ENCODE measurements at regions not wholly inside any gene's neighbourhood (a gene's known extent, or its start where the extent isn't known, plus 50 kb on each side); places are given as distances from the start of the nearest gene placed in this dataset.
"Not testable (repeated sequence)": the region's sequence is repeated elsewhere in the genome, so short reads cannot be mapped to it uniquely, and the experiment has no call there.

DNA sequence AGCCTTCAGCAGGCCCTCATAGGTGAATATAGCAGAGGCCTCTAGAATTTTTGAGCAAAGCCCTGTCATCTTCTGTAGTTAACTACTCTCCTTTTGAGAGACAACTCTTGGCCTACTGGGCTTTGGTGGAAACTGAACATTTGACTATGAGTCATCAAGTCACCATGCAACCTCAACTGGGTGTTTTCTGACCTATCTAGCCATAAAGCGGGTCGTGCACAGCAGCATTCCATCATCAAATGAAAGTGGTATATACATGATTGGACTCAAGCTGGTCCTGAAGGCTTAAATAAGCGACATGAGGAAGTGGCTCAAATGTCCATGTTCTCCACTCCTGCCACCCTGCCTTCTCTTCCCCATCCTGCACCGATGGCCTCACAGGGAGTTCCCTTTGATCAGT, 1115.5 kb downstream of the TAF11L14 start:
- DNase-seq: no peak

DNA sequence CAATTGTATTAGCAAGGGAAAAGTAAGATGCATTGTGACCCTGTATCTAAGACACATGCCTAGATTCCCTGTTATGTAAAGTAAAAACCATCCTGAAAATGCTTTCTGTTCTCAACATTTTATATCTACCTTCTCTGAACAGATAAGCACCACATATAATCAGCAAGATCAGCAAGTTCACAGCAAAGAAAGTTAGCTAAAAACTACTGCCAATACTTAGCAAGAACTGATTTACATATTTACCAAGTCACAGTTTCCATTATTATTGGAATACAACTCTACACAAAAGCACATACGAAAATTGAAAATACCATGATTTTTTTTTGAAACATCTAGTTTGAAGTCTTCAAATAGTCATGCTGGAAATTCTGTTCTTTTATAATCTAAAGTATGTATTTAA, 1118.1 kb downstream of the TAF11L14 start:
- DNase-seq: no peak

DNA sequence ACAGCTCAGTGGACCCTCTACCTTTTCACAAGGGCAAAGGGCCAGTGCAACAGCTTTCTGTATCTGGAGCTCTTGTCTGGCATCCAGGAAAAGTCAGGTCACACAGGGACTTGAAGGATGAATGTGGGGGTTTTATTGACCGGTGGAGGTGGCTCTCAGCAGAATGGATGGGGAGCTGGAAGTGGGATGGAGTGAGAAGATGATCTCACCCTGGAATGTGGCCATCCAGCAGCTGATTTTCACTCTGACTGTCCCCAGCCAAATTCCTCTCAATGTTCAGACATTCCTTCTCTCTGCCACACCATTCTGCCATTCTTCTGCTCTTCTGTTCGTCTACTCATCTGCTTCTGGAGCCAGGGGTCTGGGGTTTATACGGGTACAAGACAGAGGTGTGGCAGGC, 1119.9 kb downstream of the TAF11L14 start:
- DNase-seq: no peak

DNA sequence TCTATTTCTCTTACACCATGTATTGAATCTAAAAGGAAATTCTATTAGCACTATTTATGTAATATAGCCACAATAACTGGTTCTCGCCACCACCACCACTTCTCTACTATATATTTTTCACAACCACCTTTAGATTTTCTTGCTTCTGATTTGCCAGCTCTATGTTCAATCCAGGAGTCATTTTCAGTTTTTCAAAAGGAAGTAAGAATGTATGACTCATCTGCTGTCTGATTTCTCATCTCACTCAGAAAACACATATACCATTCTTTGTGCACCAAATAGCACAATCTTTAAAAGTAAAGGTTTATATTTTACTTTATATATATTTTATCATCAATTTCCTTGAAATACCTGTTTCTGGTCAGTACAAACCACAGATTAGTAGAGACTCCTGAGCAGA, 1127.5 kb downstream of the TAF11L14 start:
- no peak for DNase-seq

DNA sequence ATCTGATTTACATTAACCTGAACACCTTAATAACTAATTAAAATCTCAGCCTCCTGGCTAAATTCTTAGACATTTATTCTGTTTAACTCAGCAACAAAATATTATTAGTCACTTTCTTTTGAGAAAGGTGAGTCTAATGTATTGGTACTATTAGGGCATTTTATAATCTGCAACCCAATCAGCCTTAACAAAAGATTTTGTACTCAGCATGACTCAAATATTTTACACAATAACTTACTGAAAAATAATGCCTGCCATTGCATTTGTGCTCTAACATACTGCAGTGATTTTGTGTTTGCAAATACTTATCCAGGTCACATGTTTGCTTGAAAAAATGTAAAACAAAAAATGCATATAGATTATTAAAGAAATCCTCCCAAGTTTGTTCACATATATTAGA, 1129.9 kb downstream of the TAF11L14 start:
- DNase-seq: no peak

DNA sequence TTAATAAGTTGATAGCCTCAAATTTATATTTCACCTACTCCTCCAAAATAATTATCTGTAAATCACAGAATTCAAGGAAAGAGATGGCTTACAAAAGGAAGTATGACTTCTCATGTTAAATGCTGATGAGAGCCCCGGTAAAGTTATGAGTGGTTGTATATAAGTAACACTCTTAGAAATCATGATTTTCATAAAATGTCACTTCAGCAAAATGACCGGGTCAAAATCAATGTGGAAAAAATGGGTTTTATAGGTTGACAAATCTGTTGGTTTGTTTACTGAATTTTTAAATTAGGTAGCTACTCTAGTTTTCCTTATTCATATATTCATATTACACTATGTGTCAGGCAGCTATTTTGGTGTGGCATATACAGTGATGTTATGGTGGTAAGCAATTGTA, 1131.0 kb downstream of the TAF11L14 start:
- DNase-seq: no peak

DNA sequence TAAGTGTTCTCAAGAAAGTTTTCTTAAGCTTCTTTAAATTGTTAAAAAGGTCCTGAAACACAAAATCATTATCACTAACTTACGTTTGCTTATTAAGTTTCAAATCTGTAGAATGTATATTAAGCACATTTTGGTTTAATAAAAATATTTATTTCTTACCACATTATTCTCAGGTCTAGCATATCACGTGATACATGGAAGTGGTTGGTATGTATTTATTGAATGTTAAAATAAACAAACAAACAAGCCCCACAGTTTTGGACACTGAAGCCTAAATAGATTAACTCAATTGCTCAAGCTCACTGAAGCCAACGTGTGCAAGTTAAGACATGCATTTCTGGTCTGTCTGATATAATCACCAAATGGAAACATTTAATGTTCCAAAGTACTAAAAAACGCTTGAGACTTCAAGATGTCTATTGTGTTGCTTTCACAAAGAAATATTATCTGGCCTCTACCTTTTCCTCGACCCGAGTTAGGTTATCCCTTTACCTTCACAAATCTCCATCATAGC, 1136.9 kb downstream of the TAF11L14 start:
- DNase-seq: no peak

DNA sequence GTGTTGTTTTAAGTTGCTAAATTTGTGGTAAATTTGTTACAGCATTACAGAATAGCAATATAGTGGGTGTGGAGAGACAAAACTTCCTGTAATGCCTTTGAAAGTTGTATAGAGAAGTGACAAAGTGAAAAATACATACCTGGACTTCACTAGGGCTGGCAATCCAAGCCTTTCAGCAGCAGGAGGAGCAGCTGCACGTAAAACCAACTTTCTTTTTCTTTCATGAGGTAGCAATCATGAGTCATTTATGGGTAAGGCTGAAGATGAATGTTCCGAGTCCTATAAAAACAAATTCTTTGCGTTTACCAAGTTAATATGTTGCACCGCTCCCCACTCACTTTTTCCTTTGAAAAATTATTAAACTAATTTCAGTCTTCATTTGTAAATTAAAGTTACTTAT, 1138.2 kb downstream of the TAF11L14 start:
- no peak for DNase-seq

DNA sequence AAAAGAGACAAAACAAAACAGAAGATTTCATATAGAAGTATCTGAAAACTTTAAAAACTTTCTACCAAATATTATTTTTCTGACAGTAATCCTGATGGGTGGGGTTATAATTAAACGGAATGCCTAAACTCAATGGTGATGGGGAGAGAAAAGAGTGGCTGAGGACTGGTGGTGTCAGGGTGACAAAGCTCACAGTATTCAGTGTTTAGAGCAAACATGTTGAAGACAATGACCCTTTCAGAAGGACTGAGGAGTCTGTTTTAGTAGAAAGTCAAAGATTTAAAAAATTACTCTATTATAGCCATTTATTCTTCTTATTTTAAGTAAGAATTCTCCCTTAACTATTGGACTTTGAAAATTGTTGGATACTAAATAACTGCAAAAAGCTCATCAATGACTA, 1144.0 kb downstream of the TAF11L14 start:
- DNase-seq: no peak

DNA sequence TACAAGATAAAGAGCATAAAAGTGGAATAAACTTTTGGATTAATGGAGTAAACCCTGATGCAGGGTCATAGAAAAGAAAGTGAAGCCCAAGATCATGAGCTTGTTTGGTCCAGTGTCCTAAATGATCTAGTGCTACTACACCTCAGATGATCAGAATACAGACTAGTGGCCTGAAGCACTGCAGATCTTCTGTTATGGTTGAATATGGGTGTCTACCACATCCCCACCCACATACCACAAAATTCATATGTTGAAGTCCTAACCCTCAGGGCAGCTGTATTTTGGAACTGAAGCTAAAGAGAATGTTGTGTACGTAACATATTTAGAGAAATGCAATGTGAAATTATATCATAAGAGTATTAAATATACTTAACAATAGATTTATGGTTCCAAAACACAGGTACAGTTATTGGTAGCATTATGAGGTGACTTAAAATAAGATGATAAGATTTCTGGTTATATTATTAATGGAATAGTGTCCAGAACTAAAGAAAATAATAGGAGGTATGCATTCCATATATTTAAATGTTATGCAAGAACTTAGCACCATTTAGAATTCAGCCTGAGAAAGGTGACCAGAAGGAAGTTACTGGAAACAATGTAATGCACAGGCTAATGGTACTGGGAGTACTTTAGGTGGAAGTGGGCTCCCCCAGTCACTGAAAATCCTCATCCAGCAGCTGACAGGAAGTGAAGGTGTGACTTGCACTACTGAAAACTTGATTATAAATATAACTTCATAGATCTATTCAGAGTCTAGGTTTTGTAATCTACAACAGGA, 1155.1 kb downstream of the TAF11L14 start:
- no peak for DNase-seq

DNA sequence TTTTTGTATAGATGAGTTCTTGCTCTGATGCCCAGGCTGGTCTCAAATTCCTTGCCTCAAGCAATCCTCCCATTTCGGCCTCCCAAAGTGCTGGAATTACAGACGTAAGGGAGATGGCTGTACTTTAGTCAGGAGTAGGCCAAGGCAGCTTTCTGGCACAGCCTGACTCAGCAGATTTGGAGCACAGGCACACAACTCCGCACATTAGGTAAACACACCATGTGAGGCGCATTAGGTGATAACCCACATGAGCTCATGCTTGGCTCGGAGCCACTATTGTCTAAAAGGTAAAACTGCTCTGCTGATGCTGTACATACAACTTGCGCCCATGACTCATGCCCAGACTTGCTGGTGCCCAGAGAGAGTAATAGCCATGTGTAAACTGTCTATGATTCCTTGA, 1157.9 kb downstream of the TAF11L14 start:
- DNase-seq: no peak

DNA sequence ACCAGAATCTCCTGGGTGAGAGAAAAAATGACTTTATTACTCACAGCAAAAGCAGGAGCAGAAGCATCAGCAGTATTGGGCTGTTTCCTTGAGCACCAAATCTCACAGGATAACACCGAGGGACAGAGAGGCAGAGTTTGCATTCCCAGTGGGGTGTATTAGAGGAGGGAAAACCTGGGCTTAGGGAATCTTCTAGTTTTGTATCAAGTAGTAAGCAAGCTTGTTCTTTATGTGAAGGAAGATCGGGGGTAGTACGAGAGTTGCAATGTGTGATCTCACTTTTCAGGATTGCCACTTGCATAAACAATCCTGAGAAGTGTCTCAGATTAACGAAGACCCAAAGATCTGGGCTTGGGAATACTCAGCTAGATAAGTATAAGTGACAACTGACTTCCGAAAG, 1163.0 kb downstream of the TAF11L14 start:
- DNase-seq: no peak

DNA sequence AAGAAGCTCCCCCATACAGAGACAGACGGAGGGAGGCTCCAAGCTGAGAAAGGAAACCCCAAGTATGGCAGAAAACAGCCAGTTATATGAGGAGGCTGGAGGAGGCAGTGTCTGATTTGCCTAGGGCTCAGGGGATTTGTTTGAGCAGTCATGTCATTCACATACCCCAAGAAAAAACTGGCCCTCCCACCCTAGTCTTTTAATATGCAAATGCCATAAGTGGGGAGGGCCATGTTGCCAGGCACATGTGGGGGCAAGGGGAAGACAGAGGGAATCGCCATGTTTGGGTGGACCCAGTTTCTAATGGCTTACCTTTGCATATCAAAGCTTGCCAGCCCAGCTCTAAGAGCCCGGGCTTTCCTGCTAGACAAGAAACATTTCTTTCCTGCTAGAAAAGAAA, 1163.8 kb downstream of the TAF11L14 start:
- DNase-seq: no peak

DNA sequence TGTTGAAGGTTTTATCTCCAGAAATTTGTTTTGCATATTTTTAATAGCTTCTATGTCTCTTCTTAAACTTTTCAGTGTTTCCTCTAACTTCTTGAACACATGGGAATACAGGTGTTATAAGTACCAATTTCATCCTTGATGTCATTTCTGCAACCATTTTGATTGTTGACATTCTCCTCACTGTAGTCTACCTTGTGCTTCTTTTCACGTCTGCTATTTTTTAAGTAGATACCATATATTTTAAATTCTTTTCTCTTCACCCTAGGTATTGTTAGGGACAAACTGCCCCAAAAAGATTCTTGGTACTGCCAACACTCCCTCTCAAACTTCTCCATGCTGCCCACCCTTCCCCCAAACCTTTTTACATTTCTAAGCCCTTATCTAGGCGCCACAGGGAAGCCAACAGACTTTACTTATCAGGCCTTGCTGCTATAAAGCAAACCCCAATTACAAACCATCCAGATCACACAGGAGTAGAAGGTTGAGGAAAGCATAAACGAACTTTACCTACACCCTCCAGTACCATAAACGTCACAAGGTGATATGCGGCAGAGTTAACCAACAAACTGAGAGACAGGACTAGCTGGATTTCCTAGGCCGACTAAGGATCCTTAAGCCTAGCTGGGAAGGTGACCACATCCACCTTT, 1165.3 kb downstream of the TAF11L14 start:
- no peak for DNase-seq

DNA sequence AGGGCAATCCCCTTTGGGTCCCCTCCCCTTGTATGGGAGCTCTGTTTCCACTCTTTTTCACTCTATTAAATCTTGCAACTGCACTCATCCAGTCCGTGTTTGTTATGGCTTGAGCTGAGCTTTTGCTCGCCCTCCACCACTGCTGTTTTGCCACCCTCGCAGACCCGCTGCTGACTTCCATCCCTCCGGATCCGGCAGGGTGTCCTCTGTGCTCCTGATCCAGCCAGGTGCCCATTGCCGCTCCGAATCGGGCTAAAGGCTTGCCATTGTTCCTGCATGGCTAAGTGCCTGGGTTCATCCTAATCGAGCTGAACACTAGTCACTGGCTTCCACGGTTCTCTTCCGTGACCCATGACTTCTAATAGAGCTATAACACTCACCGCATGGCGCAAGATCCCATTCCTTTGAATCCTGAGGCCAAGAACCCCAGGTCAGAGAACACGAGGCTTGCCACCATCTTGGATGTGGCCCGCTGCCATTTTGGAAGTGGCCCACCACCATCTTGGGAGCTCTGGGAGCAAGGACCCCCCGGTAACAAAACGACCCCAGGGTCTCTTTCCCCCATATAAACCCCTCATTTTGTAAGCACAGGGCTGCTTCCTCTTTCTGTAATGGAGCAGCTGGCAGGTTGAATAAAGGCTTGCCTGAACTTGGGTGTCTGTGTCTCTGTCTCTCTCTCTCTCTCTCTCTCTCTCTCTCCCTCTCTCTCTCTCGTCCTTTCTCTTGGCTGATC, 1166.2 kb downstream of the TAF11L14 start:
- no peak for DNase-seq

DNA sequence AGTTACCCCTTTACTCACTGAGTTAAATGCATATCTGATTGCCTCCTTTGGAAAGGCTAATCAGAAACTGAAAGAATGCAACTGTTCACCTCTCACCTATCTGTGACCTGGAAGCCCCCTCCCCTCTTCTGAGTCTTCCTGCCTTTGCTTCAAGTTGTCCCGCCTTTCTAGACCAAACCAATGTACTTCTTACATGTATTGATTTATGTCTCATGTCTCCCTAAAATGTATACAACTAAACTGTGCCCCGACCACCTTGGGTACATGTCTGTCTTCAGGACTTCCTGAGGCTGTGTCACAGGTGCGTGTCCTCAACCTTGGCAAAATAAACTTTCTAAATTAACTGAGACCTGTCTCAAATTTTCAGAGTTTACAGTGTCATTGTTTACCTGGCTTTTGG, 1167.2 kb downstream of the TAF11L14 start:
- DNase-seq: not testable (repeated sequence)

DNA sequence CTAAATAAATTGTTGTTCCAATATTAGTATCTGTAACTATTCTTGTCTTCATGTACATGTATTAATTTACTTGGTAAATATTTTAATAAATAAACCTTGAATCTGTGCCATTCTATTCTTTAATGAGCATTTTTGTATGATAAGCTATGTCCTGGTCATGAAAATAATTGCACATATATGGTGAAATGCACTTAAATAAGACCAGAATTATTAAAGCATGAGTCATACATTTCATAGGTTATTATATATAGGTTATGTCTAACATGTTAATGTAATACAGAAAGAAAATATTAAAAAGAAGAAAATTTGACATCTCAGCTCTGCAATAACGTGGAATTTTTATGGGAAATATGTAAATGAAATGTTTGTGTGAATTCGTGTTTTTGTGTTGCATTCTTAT, 1168.1 kb downstream of the TAF11L14 start:
- no peak for DNase-seq

DNA sequence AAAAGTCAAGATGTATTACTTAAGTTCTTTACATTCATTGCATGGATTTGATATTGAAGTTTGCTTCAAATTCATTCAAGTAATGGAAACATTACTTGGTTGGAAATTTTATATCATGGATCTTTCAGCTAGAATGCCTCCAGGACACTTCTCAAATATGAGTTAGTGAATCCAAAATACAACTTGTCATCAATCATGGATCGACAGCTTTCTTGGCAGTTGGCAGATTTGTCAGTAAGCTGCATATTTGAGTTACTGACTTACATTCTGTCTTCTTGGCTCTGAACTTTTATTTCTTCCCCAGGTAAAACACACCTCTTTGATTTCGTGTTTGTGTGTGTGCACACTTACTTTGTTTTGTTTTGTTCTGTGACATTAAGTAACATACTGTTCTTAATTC, 1171.1 kb downstream of the TAF11L14 start:
- DNase-seq: no peak

DNA sequence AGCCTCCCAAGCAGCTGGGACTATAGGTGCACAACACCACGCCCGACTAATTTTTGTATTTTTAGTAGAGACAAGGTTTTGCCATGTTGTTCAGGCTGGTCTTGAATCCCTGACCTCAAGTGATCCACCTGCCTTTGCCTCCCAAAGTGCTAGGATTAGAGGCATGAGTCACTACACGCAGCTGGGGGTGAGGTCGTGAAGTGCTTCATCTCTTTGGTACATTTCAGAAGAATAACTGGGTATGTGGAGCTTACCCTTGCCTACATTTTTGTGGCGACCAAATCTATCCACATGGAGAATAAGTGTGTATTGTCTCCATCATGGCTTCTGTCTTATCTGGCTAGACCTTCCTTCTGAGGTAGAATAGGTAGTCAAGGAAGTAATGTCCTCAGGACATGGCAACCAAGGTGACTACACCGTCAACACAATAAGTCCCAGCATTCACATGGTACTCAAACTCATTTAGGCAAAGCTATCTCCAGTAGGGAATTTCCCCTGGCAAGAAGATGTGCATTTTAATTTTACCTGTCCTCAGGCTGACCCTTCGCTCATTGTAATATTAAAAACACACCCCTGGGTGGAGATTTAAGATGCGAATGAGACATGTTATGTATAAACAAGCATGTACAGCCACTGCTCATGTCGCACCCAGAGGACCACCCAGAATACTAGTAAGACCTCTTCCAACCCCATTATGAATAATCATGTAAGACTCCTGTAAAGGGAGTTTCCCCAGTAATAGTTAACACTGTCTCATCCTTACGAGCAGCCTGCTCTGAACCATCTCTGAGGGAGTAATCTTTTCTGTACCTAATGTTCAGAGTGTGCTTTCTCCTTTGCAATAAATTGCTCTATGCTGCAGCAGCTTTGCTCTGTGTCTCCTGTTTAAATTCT, 1173.2 kb downstream of the TAF11L14 start:
- DNase-seq: no peak

DNA sequence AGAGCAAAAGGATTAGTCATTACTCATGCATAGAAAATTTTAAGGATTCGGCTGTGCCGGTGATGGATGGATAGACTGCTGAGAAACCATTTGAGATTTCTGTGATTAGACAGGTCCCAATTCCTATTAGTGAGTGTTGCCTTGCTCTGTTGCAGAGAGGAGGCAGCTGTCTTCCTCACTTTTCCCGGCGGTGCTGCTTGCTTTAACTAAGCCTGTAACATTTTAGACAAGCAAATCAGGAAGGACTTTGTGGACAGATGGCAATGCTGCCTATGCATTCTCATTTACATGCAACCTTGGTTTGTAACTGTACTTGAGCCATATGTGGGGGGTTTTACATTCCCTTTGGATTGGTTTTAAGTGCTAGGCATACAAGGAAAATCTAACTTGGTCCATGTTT, 1176.3 kb downstream of the CDH18 start:
- DNase-seq: no peak

DNA sequence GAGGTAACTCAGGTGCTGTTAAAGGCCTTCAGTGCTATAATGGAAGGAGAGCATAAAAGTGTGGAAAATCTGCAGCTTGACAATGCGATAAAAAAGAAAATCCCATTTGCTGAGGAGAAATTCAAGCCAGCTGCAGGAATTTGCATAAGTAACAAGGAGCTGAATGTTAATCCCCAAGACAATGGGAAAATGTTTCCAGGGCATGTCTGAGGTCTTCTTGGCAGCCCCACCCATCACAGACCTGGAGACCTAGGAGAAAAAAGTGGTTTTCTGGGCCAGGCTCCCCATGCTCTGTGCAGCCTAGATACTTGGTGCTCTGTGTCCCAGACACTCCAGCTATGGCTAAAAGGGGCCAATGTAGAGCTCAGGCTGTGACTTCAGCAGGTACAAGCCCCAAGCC, 1159.6 kb downstream of the CDH18 start:
- no peak for DNase-seq

DNA sequence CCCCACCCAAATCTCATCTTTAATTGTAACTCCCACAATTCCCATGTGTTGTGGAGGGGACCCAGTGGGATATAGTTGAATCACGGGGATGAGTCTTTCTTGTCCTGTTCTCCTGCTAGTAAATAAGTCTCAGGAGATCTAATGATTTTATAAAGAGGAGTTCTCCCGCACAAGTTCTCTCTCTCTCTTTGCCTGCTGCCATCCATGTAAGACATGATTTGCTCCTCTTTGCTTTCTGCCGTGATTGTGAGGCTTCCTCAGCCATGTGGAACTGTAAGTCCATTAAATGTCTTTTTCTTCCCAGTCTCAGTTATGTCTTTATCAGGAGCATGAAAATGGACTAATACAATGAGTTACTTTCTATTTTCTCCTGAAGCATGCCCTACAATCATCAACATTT, 1158.5 kb downstream of the CDH18 start:
- no peak for DNase-seq

DNA sequence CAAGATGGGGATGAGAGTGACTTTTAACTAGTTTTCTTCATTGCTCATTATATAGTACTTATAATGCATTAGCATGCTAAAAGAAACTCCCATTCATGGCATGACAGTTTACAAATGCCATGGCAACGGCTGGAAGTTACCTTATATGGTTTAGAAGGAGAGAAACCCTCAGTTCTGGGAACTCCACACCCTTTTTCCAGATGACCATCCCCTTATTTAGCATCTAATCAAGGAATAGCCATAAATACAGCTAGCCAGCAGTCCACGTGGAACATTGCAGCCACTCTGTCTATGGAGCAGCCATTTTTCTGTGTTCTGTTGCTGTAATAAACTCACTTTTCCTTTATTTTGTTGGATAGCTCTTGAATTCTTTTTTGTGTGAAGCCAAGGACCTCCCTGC, 1137.8 kb downstream of the CDH18 start:
- no peak for DNase-seq

Measured in activated CD8-positive, alpha-beta memory T cell treated with anti-CD3 and anti-CD28 coated beads for 24 hours (primary cell).